Right hindlimb (tissue), 1 donor: ENCODE measurements at regions not wholly inside any gene's neighbourhood (a gene's known extent, or its start where the extent isn't known, plus 50 kb on each side); places are given as distances from the start of the nearest gene placed in this dataset.

Source experiments
- DNase-seq: peaks from one replicate; pipeline ENCODE4 v3.0.0-alpha.2; 2018

- DNase-seq = no peak
These were observed 59.5 kb downstream of the ZIC5 start for GRCh38 chr13:99911965-99912566.

GRCh38 chr13:99911069-99911964 is 60.2 kb downstream of the ZIC5 start:
- DNase-seq = no peak

- DNase-seq = no peak
These were observed 61.5 kb downstream of the ZIC5 start for GRCh38 chr13:99909836-99910619.

- no peak for DNase-seq
These were observed 62.3 kb downstream of the ZIC5 start for GRCh38 chr13:99909097-99909835.

GRCh38 chr13:99908140-99908803 is 63.3 kb downstream of the ZIC5 start:
- DNase-seq = no peak

GRCh38 chr13:99907627-99908026 is 63.9 kb downstream of the ZIC5 start:
- no peak for DNase-seq

GRCh38 chr13:99907038-99907437 is 64.5 kb downstream of the ZIC5 start:
- DNase-seq = no peak

GRCh38 chr13:99905814-99906213 is 65.8 kb downstream of the ZIC5 start:
- DNase-seq = no peak

GRCh38 chr13:99905224-99905623 is 66.3 kb downstream of the ZIC5 start:
- DNase-seq = no peak

- no peak for DNase-seq
These were observed 68.4 kb downstream of the ZIC5 start for GRCh38 chr13:99903140-99903539.

- DNase-seq = no peak
These were observed 68.9 kb downstream of the ZIC5 start for GRCh38 chr13:99902657-99903056.

GRCh38 chr13:99900960-99901359 is 70.6 kb downstream of the ZIC5 start:
- DNase-seq = no peak

GRCh38 chr13:99898421-99898820 is 73.1 kb downstream of the ZIC5 start:
- DNase-seq = no peak

GRCh38 chr13:99897076-99897440 is 74.5 kb downstream of the ZIC5 start:
- no peak for DNase-seq

- DNase-seq = no peak
These were observed 75.0 kb downstream of the ZIC5 start for GRCh38 chr13:99896369-99897075.

- no peak for DNase-seq
These were observed 75.9 kb downstream of the ZIC5 start for GRCh38 chr13:99895444-99896368.

- no peak for DNase-seq
These were observed 76.6 kb downstream of the ZIC5 start for GRCh38 chr13:99894840-99895443.

- DNase-seq = no peak
These were observed 77.3 kb downstream of the ZIC5 start for GRCh38 chr13:99894105-99894839.

- no peak for DNase-seq
These were observed 78.0 kb downstream of the ZIC5 start for GRCh38 chr13:99893567-99893966.
